Calu3 (cell line): ENCODE measurements at regions not wholly inside any gene's neighbourhood (a gene's known extent, or its start where the extent isn't known, plus 50 kb on each side); places are given as distances from the start of the nearest gene placed in this dataset.
"Not testable (repeated sequence)": the region's sequence is repeated elsewhere in the genome, so short reads cannot be mapped to it uniquely, and the experiment has no call there.

Experiments
- BruUV-seq: library from RNA; stranded (reverse); fragments of 400-500 nt; replicated peaks from 2 replicates; lab custom pipeline; 2021; lab: Mats Ljungman, UMichigan
- CTCF ChIA-PET: fragments of 300-600 bp; sonication (Branson Sonifier 250); formaldehyde crosslinking; loops from one replicate; lab custom pipeline; 2022; ENCODE audit warnings: antibody characterized with exemption; lab: Charles Lee
- DNase-seq: peaks from one replicate; pipeline ENCODE4 v3.0.0; 2022
- H3K27ac Mint-ChIP-seq: one replicate; pipeline ENCODE4 v1.8.0; 2022; ENCODE audit warnings: mixed read lengths; ENCODE audit not compliant: unreplicated experiment
- H3K27me3 Mint-ChIP-seq: one replicate; pipeline ENCODE4 v1.8.0; 2022; ENCODE audit warnings: mixed read lengths; ENCODE audit not compliant: unreplicated experiment
- H3K36me3 Mint-ChIP-seq: one replicate; pipeline ENCODE4 v1.8.0; 2022; ENCODE audit warnings: mild to moderate bottlenecking, moderate library complexity, mixed read lengths; ENCODE audit not compliant: insufficient read depth, unreplicated experiment
- H3K4me1 Mint-ChIP-seq: one replicate; pipeline ENCODE4 v1.8.0; 2022; ENCODE audit warnings: mild to moderate bottlenecking, low read depth, mixed read lengths; ENCODE audit not compliant: unreplicated experiment
- H3K4me3 Mint-ChIP-seq: one replicate; pipeline ENCODE4 v1.8.0; 2022; ENCODE audit warnings: mild to moderate bottlenecking, low read depth, moderate library complexity, mixed read lengths; ENCODE audit not compliant: unreplicated experiment
- H3K9me3 Mint-ChIP-seq: one replicate; pipeline ENCODE4 v1.8.0; 2022; ENCODE audit warnings: low read depth, mixed read lengths; ENCODE audit not compliant: unreplicated experiment
- intact Hi-C: fragments of 100-400 bp; cut with micrococcal nuclease; formaldehyde crosslinking; loops from one replicate; pipeline ENCODE4 v1.10.0; 2022; ENCODE audit not compliant: unreplicated experiment
- TF ChIP-seq, protein P1 (sequence below): fragments of 200-600 bp; IDR thresholded peaks from one replicate; pipeline ENCODE4 v1.8.0; 2022; ENCODE audit warnings: antibody characterized with exemption; ENCODE audit not compliant: unreplicated experiment

DNA sequence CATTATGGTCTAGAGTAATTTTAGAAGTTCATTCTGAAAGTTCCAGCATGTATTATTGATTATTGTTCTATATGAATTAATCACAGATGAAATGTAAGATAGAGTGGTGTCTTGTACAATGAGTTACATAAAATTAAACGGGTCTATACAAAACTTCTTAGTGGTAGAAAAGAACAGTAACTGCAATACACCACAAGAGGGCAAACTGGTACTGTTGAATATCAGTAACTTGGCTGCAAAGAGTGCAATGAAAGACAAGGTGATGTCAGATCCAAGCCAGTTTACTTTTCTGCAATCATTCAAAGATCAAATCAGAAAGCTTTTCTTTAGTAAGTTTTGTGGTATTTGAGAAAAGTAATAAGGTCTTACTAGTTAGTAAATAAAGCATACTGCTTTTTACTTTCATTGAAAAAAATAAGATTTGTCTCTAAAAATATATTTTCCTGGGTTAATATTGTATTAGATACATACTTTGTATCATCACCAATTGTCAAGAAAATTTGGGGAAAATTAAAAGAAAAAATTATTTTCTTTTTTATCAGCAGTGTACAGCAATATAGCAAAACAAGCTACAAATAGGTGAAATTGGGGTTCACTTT lies 66.4 kb upstream of the BTG3 start:
- BruUV-seq = no TSS peak
- H3K27ac Mint-ChIP-seq = no peak overlapping the region
- CTCF ChIA-PET = no interaction called here
- H3K27me3 Mint-ChIP-seq = no peaks in the 10 kb centered on the region
- DNase-seq = peak; percentile 16
- no peak overlapping the region for H3K4me3 Mint-ChIP-seq
- no peaks in the 10 kb centered on the region for H3K4me1 Mint-ChIP-seq
- no peaks in the 10 kb centered on the region for H3K9me3 Mint-ChIP-seq
- H3K36me3 Mint-ChIP-seq = no peaks in the 10 kb centered on the region
- TF ChIP-seq, protein P1, sequence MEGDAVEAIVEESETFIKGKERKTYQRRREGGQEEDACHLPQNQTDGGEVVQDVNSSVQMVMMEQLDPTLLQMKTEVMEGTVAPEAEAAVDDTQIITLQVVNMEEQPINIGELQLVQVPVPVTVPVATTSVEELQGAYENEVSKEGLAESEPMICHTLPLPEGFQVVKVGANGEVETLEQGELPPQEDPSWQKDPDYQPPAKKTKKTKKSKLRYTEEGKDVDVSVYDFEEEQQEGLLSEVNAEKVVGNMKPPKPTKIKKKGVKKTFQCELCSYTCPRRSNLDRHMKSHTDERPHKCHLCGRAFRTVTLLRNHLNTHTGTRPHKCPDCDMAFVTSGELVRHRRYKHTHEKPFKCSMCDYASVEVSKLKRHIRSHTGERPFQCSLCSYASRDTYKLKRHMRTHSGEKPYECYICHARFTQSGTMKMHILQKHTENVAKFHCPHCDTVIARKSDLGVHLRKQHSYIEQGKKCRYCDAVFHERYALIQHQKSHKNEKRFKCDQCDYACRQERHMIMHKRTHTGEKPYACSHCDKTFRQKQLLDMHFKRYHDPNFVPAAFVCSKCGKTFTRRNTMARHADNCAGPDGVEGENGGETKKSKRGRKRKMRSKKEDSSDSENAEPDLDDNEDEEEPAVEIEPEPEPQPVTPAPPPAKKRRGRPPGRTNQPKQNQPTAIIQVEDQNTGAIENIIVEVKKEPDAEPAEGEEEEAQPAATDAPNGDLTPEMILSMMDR = peak; percentile 14
- intact Hi-C loops = loop anchor here (1.0 kb wide), 1 partner anchor 224 kb away; no protein-coding TSS in a partner anchor

DNA sequence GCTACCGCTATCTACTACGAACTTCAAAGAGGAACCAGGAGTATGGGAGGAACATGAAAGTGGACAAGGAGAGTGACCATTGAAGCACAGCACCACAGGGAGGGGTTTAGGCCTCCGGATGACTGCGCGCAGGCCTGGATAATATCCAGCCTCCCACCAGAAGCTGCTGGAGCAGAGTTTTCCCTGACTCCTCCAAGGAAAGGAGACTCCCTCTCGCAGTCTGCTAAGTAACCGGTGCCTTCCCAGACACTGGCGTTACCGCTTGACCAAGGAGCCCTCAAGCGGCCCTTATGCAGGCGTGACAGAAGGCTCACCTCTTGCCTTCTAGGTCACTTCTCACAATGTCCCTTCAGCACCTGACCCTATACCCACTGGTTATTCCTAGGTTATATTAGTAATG lies 64.2 kb upstream of the BTG3 start:
- H3K27me3 Mint-ChIP-seq, H3K36me3 Mint-ChIP-seq, H3K4me1 Mint-ChIP-seq, DNase-seq, BruUV-seq, H3K27ac Mint-ChIP-seq, intact Hi-C loops, H3K9me3 Mint-ChIP-seq, CTCF ChIA-PET, H3K4me3 Mint-ChIP-seq: not testable (repeated sequence)

DNA sequence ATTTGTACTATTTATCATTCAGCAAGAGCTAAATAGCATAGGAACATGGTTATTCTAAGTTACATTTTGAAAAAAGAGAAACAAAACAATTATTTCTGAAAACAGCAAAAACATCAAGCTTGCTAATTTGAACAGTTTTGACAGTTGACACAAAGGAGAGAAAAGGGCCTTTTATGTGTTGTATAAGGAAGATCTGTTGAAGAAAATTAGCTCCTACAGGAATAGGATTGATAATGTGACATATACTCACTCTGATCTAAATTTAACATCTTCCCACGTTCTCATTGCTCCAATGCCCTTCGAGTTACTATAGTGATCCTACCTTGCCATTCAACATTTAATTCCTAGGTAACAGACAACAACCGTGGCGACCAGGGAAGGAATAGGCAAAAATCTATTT lies 61.4 kb upstream of the BTG3 start:
- Mint-ChIP-seq H3K4me1 (no peaks in the 10 kb centered on the region), H3K4me3 (no peak overlapping the region), H3K9me3 (no peaks in the 10 kb centered on the region), H3K27me3 (peaks cover 9% of the 10 kb centered on the region), H3K36me3 (no peaks in the 10 kb centered on the region), H3K27ac (no peak overlapping the region)
- no TSS peak for BruUV-seq
- no peak for DNase-seq
- CTCF ChIA-PET = no interaction called here
- TF ChIP-seq, protein P1 = no peak
- intact Hi-C loops = no loop called here

DNA sequence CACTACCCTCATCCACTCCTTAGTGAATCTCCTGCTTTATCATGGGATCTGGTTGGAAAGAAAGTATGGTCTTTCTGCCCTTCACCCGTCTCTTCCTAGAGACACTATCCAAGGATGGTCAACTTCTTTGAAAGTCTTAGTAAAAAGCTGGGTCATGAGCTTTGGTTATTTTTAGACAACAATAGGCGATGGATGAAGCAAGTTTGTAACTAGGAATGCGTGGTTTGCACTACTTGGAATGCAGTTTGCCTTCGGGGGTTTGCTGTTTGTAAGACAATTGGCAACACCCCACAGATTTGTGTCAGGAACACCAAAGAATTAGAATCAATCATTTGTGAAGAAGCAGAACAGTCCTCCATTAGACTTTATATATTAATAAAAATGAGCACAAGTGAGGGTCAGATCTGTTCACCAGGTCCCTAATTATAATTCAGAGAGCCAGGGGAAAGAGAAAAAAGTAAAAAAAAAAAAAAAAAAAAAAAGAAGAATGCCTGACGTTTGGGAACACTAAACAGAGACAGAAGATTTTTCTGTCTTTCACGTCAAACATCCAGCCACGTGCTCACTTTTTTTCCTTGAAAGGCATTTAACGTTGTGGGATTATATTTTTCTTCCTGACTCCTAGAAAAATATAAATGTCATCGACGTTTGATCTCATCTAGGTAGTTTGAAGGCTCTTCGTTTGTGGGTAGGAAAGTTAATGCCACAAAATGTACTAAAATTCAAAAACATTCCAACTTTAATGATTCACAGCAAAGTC lies 60.7 kb upstream of the BTG3 start:
- no peaks in the 10 kb centered on the region for H3K4me1 Mint-ChIP-seq
- no peaks in the 10 kb centered on the region for H3K9me3 Mint-ChIP-seq
- H3K27ac Mint-ChIP-seq = no peak overlapping the region
- TF ChIP-seq, protein P1 = no peak
- no peaks in the 10 kb centered on the region for H3K36me3 Mint-ChIP-seq
- no TSS peak for BruUV-seq
- intact Hi-C loops = no loop called here
- H3K4me3 Mint-ChIP-seq = no peak overlapping the region
- DNase-seq = no peak
- peaks cover 9% of the 10 kb centered on the region for H3K27me3 Mint-ChIP-seq
- CTCF ChIA-PET = no interaction called here

DNA sequence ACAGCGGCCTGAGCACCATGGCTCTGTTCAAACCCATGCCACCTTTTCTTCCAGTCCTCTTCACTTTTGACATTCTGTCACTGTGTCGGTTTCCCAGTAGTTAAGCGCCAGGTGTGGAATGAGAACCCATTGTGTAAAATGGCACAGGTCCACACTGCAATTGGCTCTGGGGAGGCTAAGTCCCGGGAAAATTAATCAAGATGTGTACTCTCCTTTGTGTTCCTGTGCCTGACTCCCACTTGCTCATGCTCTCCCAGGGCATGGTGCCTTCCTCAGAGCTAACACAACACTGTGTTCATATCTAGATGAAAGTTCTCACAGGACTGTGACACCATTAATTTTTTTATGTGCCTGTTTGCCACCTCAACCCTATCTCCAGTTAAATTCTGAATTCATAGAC lies 59.0 kb upstream of the BTG3 start:
- Mint-ChIP-seq H3K9me3 (no peaks in the 10 kb centered on the region), H3K4me3 (no peak overlapping the region), H3K27me3 (peaks cover 21% of the 10 kb centered on the region), H3K27ac (no peak overlapping the region), H3K4me1 (no peaks in the 10 kb centered on the region), H3K36me3 (no peaks in the 10 kb centered on the region)
- TF ChIP-seq, protein P1 = no peak
- no peak for DNase-seq
- intact Hi-C loops = no loop called here
- BruUV-seq = no TSS peak
- CTCF ChIA-PET = no interaction called here
